ENCODE measurements at regions not wholly inside any gene's neighbourhood (a gene's known extent, or its start where the extent isn't known, plus 50 kb on each side); places are given as distances from the start of the nearest gene placed in this dataset.

- H3K4me1 Mint-ChIP-seq (ENCODE audit: low read depth), result peaks cover 5% of the 10 kb centered on the region
- no peak for DNase-seq (ENCODE audit: low spot score)
- peaks cover 4% of the 10 kb centered on the region for H3K27me3 Mint-ChIP-seq (ENCODE audit: low read depth)
- H3K9me3 Mint-ChIP-seq (ENCODE audit: low read depth), result peaks cover 6% of the 10 kb centered on the region
- no peaks in the 10 kb centered on the region for H3K36me3 Mint-ChIP-seq (ENCODE audit: low read depth)
- no peak overlapping the region for H3K27ac Mint-ChIP-seq (ENCODE audit: unreplicated experiment)
- no peak overlapping the region for H3K4me3 Mint-ChIP-seq (ENCODE audit: unreplicated experiment)
- no peak for TF ChIP-seq CTCF (IDR thresholded peaks at IDR 0.05)
These were observed 129.1 kb upstream of the NCAM1 start for GRCh38 chr11:112831969-112832766.

- H3K4me1 Mint-ChIP-seq (ENCODE audit: low read depth), result peaks cover 5% of the 10 kb centered on the region
- H3K27ac Mint-ChIP-seq (ENCODE audit: unreplicated experiment), result no peak overlapping the region
- H3K36me3 Mint-ChIP-seq (ENCODE audit: low read depth), result no peaks in the 10 kb centered on the region
- DNase-seq (ENCODE audit: low spot score), result no peak
- H3K4me3 Mint-ChIP-seq (ENCODE audit: unreplicated experiment), result no peak overlapping the region
- no peaks in the 10 kb centered on the region for H3K9me3 Mint-ChIP-seq (ENCODE audit: low read depth)
- H3K27me3 Mint-ChIP-seq (ENCODE audit: low read depth), result peaks cover 6% of the 10 kb centered on the region
- no peak for TF ChIP-seq CTCF (IDR thresholded peaks at IDR 0.05)
These were observed 126.9 kb upstream of the NCAM1 start for GRCh38 chr11:112834277-112834755.

- H3K4me1 Mint-ChIP-seq (ENCODE audit: low read depth), result peaks cover 5% of the 10 kb centered on the region
These were observed 125.5 kb upstream of the NCAM1 start for GRCh38 chr11:112835591-112836255.

GRCh38 chr11:112836256-112836602 is 125.0 kb upstream of the NCAM1 start:
- Mint-ChIP-seq H3K4me1 (ENCODE audit: low read depth) (peaks cover 5% of the 10 kb centered on the region), H3K27ac (ENCODE audit: unreplicated experiment) (no peak overlapping the region), H3K36me3 (ENCODE audit: low read depth) (no peaks in the 10 kb centered on the region), H3K4me3 (ENCODE audit: unreplicated experiment) (no peak overlapping the region), H3K27me3 (ENCODE audit: low read depth) (peaks cover 12% of the 10 kb centered on the region), H3K9me3 (ENCODE audit: low read depth) (no peaks in the 10 kb centered on the region)
- DNase-seq (ENCODE audit: low spot score), result no peak
- no peak for TF ChIP-seq CTCF (IDR thresholded peaks at IDR 0.05)

More at GRCh38 chr11:112835591-112836255, 125.5 kb upstream of the NCAM1 start:
- TF ChIP-seq CTCF (IDR thresholded peaks at IDR 0.05), result no peak
- no peak for DNase-seq (ENCODE audit: low spot score)
- no peak overlapping the region for H3K4me3 Mint-ChIP-seq (ENCODE audit: unreplicated experiment)
- no peaks in the 10 kb centered on the region for H3K36me3 Mint-ChIP-seq (ENCODE audit: low read depth)
- H3K27ac Mint-ChIP-seq (ENCODE audit: unreplicated experiment), result no peak overlapping the region
- peaks cover 10% of the 10 kb centered on the region for H3K27me3 Mint-ChIP-seq (ENCODE audit: low read depth)
- H3K9me3 Mint-ChIP-seq (ENCODE audit: low read depth), result no peaks in the 10 kb centered on the region

- TF ChIP-seq CTCF (IDR thresholded peaks at IDR 0.05), result peak; percentile 33
- H3K27ac Mint-ChIP-seq (ENCODE audit: unreplicated experiment), result no peak overlapping the region
- no peak for DNase-seq (ENCODE audit: low spot score)
- no peaks in the 10 kb centered on the region for H3K36me3 Mint-ChIP-seq (ENCODE audit: low read depth)
- no peak overlapping the region for H3K4me3 Mint-ChIP-seq (ENCODE audit: unreplicated experiment)
- H3K4me1 Mint-ChIP-seq (ENCODE audit: low read depth), result peaks cover 5% of the 10 kb centered on the region
- H3K27me3 Mint-ChIP-seq (ENCODE audit: low read depth), result peaks cover 13% of the 10 kb centered on the region
- no peaks in the 10 kb centered on the region for H3K9me3 Mint-ChIP-seq (ENCODE audit: low read depth)
These were observed 123.9 kb upstream of the NCAM1 start for GRCh38 chr11:112837162-112837826.

All from chondrocyte (in vitro differentiated cells).